OCI-LY3 (cell line): ENCODE measurements at regions not wholly inside any gene's neighbourhood (a gene's known extent, or its start where the extent isn't known, plus 50 kb on each side); places are given as distances from the start of the nearest gene placed in this dataset.

Source experiments
- CTCF ChIP-seq: fragments of 200-600, 300-600 bp; sonication (generic); IDR thresholded peaks from 2 replicates; pipeline ENCODE4 v1.5.1; 2014; ENCODE audit warnings: antibody characterized with exemption, low read length, low read depth
- EZH2phosphoT487 ChIP-seq: fragments of 200-600 bp; shearing (Covaris generic); IDR thresholded peaks from 2 replicates; pipeline ENCODE4 v1.6.1; 2018; ENCODE audit warnings: antibody characterized with exemption, mixed run types, low read depth

GRCh38 chr14:39568809-39569538 lies 136.7 kb upstream of the FBXO33 start:
- TF ChIP-seq CTCF (no peak), EZH2phosphoT487 (no peak)
